Liver (tissue), 3 donors: ENCODE measurements at regions not wholly inside any gene's neighbourhood (a gene's known extent, or its start where the extent isn't known, plus 50 kb on each side); places are given as distances from the start of the nearest gene placed in this dataset.

Experiments
- CTCF ChIP-seq: fragments of 150-350 bp; IDR thresholded peaks from 2 replicates; pipeline ENCODE4 v1.5.1; 2017; ENCODE audit warnings: improper control_type of control experiment, low read depth, low read length; ENCODE audit not compliant: missing input control
- EGR1 ChIP-seq, 2 donors: IDR thresholded peaks; 2 replicates each; pipeline ENCODE4 v1.6.1; 2016 to 2018; ENCODE audit warnings: antibody characterized with exemption in 2 of 2, low read depth in 2 of 2
- FOXA1 ChIP-seq: IDR thresholded peaks from 2 replicates; pipeline ENCODE4 v1.6.1; 2016; ENCODE audit warnings: antibody characterized with exemption
- GABPA ChIP-seq, 2 donors: IDR thresholded peaks in 1 of 2; conservative IDR thresholded peaks in 1 of 2; 2 replicates each; pipeline ENCODE4 v1.6.1; 2016; ENCODE audit warnings: antibody characterized with exemption in 2 of 2, mild to moderate bottlenecking in 1 of 2, moderate library complexity in 1 of 2
- HNF4A ChIP-seq, 2 donors: conservative IDR thresholded peaks; 2 replicates each; pipeline ENCODE4 v1.6.1; 2016; ENCODE audit warnings: antibody characterized with exemption in 2 of 2, mild to moderate bottlenecking in 2 of 2
- HNF4G ChIP-seq: IDR thresholded peaks from 2 replicates; pipeline ENCODE4 v1.6.1; 2016; ENCODE audit warnings: antibody characterized with exemption
- JUND ChIP-seq, 2 donors: IDR thresholded peaks; 2 replicates each; pipeline ENCODE4 v1.6.1; 2016; ENCODE audit warnings: antibody characterized with exemption in 2 of 2
- MAX ChIP-seq: IDR thresholded peaks from 2 replicates; pipeline ENCODE4 v1.6.1; 2016; ENCODE audit warnings: antibody characterized with exemption
- RAD21 ChIP-seq, 2 donors: IDR thresholded peaks; 2 replicates each; pipeline ENCODE4 v1.6.1; 2016; ENCODE audit warnings: antibody characterized with exemption in 2 of 2, mild to moderate bottlenecking in 2 of 2
- REST ChIP-seq: IDR thresholded peaks from 2 replicates; pipeline ENCODE4 v1.6.1; 2016; ENCODE audit warnings: antibody characterized with exemption, mild to moderate bottlenecking
- SP1 ChIP-seq: IDR thresholded peaks from 2 replicates; pipeline ENCODE4 v1.6.1; 2018; ENCODE audit warnings: antibody characterized with exemption, mild to moderate bottlenecking
- TAF1 ChIP-seq: conservative IDR thresholded peaks from 2 replicates; pipeline ENCODE4 v1.6.1; 2016; ENCODE audit warnings: antibody characterized with exemption, mild to moderate bottlenecking
- YY1 ChIP-seq: IDR thresholded peaks from 2 replicates; pipeline ENCODE4 v1.6.1; 2016; ENCODE audit warnings: antibody characterized with exemption, mild to moderate bottlenecking
- donor health status: healthy.
- donor health status: healthy.

GRCh38 chr12:25005376-25005775, 56.5 kb upstream of the BCAT1 start:
- no peak for TF ChIP-seq REST
- TF ChIP-seq CTCF, result no peak
- no peak for TF ChIP-seq EGR1 (IDR thresholded peaks at IDR 0.05; ENCODE audit: low read depth in 2 of 2)
- no peak for TF ChIP-seq FOXA1
- TF ChIP-seq HNF4A (conservative IDR thresholded peaks at IDR 0.05), result no peak
- TF ChIP-seq YY1, result no peak
- no peak for TF ChIP-seq RAD21 (IDR thresholded peaks at IDR 0.05)
- TF ChIP-seq SP1, result no peak
- TF ChIP-seq HNF4G, result no peak
- no peak for TF ChIP-seq MAX
- TF ChIP-seq JUND (IDR thresholded peaks at IDR 0.05), result no peak
- TF ChIP-seq GABPA (IDR thresholded peaks at IDR 0.05 in 1 of 2, conservative IDR thresholded peaks at IDR 0.05 in 1 of 2), result no peak
- no peak for TF ChIP-seq TAF1
